IPS-NIHi7 (cell line): ENCODE measurements at regions not wholly inside any gene's neighbourhood (a gene's known extent, or its start where the extent isn't known, plus 50 kb on each side); places are given as distances from the start of the nearest gene placed in this dataset.
"Not testable (repeated sequence)": the region's sequence is repeated elsewhere in the genome, so short reads cannot be mapped to it uniquely, and the experiment has no call there.

Experiments
- DNase-seq: peaks from one replicate; pipeline ENCODE4 v3.0.0; 2012; ENCODE audit warnings: mixed read lengths; ENCODE audit errors: extremely low spot score

- no peak for DNase-seq
Observed at GRCh38 chr4:148955564-148956297, 513.5 kb upstream of the NR3C2 start.

GRCh38 chr4:148954011-148954749 lies 512.0 kb upstream of the NR3C2 start:
- no peak for DNase-seq

- DNase-seq = no peak
Observed at GRCh38 chr4:148951346-148951745, 509.1 kb upstream of the NR3C2 start.

- no peak for DNase-seq
Observed at GRCh38 chr4:148946271-148946670, 504.1 kb upstream of the NR3C2 start.

GRCh38 chr4:148944839-148945219 lies 502.6 kb upstream of the NR3C2 start:
- DNase-seq = no peak

GRCh38 chr4:148944136-148944838 lies 502.1 kb upstream of the NR3C2 start:
- no peak for DNase-seq

GRCh38 chr4:148934926-148935578 lies 492.8 kb upstream of the NR3C2 start:
- no peak for DNase-seq

- DNase-seq = no peak
Observed at GRCh38 chr4:148926276-148927260, 484.4 kb upstream of the NR3C2 start.

GRCh38 chr4:148923881-148924280 lies 481.7 kb upstream of the NR3C2 start:
- DNase-seq = no peak

- no peak for DNase-seq
Observed at GRCh38 chr4:148922497-148922896, 480.3 kb upstream of the NR3C2 start.

- no peak for DNase-seq
Observed at GRCh38 chr4:148914734-148915133, 472.5 kb upstream of the NR3C2 start.

- no peak for DNase-seq
Observed at GRCh38 chr4:148914301-148914700, 472.1 kb upstream of the NR3C2 start.

- no peak for DNase-seq
Observed at GRCh38 chr4:148903388-148903787, 461.2 kb upstream of the NR3C2 start.

GRCh38 chr4:148901075-148901705 lies 459.0 kb upstream of the NR3C2 start:
- peak; percentile 42 for DNase-seq

- not testable (repeated sequence) for DNase-seq
Observed at GRCh38 chr4:148898139-148898538, 455.9 kb upstream of the NR3C2 start.

GRCh38 chr4:148893095-148893494 lies 450.9 kb upstream of the NR3C2 start:
- no peak for DNase-seq

- DNase-seq = no peak
Observed at GRCh38 chr4:148883891-148884290, 441.7 kb upstream of the NR3C2 start.

GRCh38 chr4:148883435-148883834 lies 441.2 kb upstream of the NR3C2 start:
- no peak for DNase-seq

- peak; percentile 63 for DNase-seq
Observed at GRCh38 chr4:148881860-148882643, 439.8 kb upstream of the NR3C2 start.

- DNase-seq = peak; percentile 18
Observed at GRCh38 chr4:148874331-148874730, 432.1 kb upstream of the NR3C2 start.
